HG03469 (cell line): ENCODE measurements at regions not wholly inside any gene's neighbourhood (a gene's known extent, or its start where the extent isn't known, plus 50 kb on each side); places are given as distances from the start of the nearest gene placed in this dataset.
"Not testable (repeated sequence)": the region's sequence is repeated elsewhere in the genome, so short reads cannot be mapped to it uniquely, and the experiment has no call there.

Source experiments
- ATAC-seq: cut with Tn5 transposase; IDR thresholded peaks from one replicate; pipeline ENCODE4 v1.9.1; 2021; ENCODE audit warnings: mild to moderate bottlenecking, moderate library complexity, moderate number of reproducible peaks; ENCODE audit not compliant: unreplicated experiment

DNA sequence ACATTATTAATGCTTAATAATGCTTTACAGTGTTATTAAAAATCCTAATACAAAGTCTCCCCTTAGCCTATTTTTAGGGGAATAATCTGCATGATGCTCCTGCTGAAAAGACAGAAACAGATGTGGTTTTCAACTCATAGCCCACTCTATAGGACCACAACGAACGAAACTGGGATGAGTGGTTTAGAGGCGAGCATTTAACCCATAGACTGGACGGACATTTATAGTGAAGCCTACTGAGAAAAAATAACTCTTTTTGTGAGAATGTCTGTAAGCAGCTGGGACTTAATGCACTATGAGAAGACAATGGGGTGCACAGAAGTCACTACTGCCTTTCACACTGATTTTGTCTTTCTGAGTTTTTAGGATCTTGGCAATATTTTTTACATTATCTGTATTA is 1599.6 kb upstream of the B3GALT2 start:
- no peak for ATAC-seq

DNA sequence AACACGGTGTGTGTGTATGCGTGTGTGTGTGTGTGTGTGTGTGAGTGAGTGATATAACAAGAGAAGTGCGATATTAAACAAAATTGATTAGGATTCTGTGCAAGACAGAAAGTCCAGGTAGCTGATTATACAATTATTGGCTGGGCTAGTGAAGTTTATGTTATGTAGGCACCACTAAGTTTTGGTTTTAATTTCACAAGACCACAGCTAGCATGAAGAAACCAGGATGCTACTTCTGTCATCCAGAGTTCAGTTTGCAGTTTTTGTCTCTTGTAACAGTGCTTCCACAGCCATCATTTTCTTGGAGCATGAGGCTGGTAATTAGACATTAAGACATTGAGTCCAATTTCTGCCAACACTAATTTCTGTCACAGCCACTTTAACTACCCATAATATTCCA is 1590.2 kb upstream of the B3GALT2 start:
- ATAC-seq = no peak

DNA sequence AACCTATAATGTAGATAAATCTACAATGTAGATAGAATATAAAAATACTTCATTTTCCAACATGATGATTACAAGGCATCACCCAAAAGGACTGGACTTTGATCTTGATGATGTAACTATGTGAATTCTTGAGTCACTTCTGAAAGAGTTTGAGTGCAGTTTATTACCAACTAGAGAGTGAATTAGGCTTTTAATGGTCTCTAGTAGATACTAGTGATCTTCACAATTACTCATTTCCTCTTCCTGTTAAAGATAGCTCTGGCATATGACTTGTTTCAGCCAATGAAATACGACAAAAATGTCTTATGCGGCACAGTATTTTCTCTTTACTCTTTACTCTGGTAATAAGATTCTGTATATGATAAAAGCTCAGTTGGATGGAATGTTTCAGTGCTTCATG is 1588.1 kb upstream of the B3GALT2 start:
- no peak for ATAC-seq

DNA sequence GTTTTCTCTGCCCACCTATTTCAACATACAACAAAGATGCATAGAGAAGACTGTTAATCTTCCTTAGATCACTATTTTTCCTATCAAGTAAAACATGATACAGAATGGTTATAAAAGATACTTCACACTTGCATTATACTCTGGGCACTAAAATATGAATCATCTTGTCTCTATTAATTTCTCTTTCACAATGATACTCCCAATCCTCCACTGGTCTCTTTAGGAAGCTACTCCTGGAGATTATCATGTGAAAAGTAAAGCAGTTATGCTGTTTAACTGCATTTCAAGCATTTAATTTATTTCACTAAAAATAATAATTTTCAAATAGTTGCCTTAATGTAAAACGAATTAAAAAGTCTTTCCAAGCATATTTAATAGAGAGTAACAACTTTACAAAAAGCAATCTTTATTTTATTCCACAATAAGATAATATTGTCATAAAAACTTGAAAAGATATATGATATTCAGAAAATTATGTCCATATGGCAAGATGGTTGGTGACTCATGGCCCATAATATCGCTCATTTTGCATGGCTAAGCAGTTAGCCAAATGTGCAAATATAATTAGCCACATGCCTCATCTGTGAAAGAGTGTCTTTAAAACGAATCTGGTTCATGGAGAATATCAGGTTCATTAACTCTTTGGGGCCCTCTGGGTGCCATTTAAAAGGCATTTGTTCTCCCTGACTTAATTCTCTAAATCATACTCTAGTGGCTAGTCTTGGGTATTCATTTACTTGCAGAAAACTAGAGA is 1569.0 kb upstream of the B3GALT2 start:
- ATAC-seq = no peak

DNA sequence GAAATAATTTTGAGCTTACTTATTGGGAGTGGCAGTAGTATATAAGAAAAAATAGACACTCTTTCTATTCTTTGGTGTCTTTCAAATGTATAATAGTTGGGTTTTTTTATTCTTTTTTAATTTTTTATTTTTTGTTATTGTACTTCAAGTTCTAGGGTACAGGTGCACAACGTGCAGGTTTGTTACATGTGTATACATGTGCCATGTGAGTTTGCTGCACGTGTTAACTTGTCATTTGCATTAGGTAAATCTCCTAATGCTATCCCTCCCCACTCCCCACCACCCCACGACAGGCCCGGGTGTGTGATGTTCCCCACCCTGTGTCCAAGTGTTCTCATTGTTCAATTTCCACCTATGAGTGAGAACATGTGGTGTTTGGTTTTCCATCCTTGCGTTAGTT is 1552.4 kb upstream of the B3GALT2 start:
- ATAC-seq = not testable (repeated sequence)

DNA sequence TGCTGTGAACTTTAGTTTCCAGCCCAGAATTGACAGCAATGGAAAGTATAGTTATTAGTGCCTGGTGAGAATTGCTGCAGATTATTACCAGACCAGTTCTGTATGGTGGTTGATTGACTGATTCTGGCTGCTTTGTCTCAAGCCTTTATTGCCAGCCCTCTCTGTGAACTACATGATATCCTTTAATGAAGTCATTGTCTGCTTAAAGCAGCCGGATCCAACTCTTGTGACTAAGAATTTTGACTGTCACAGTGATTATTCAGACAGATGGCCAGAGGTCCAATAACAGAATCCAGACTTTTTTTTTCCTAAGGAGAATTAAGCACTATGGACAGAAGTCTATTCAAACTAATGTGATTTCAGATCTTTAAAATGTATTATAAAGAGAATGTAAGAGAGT is 1548.6 kb upstream of the B3GALT2 start:
- ATAC-seq = no peak

DNA sequence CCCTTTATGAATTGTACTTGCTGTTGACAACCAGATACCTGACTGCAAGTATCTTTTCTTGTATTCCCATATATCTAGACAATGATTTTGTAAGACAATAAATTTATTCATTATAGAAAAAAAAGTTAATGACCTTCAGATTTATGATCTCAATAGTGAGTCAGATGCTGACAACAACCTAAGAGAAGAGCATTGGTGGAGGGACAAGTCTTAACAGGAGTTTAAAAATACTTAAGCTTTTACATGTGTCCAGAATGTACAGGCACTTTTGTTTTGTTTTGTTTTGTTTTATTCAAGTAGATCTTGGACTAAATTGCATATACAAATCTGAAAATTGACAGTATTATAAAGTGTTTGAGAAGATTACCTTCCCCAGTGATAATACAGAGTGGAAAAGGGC is 1544.6 kb upstream of the B3GALT2 start:
- no peak for ATAC-seq

DNA sequence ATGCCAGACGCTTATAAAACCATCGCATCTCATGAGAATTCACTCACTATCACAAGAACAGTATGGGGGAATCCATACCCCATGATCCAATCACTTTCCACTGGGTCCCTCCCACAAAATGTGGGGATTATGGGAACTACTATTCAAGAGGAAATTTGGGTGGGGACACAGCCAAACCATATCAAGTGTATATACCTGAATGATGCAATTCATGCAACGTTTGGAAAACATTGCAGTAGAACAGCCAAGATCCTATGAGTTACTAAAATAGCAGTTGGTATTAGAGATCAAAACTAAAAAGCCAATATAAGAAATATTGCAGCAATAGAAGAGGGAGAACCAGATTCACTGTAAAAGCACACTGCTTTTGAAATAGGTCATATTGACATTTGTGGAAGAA is 1543.9 kb upstream of the B3GALT2 start:
- ATAC-seq = no peak

DNA sequence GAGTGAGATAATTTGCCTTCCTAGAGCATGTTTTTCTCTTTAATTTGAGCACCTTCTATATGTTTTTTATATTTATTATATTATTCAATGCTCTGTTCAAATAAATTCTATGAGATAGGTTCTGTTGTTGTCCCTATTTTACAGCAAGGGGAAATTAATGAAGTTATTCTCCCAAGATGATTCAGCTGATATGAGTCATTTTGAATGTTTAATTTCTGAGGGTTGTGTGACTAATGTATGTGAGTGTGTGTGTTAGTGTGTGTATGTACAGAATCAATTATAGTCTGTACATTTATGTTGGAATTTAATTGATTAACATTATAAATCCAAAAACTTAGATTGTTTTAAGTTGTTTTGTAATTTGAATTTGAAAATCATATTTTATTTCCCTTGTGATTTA is 1536.7 kb upstream of the B3GALT2 start:
- no peak for ATAC-seq

DNA sequence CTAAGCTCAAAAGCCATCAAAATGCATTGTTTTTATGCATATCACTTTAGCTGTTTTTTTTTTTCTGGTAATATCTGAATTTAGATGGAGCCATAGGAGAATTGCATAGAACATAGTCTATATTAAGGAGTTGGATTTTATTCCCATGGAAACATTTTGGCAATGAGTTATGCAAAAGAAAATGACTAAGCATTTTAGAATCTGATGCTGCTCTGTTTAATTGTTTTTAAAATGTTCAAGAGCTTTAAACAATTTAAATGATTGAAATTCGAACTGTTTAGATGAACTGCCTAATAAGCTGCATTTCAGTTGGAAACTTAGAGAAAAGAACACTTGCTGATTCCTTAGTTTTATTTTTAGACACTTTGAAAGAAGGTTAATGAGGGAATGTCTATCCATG is 1531.5 kb upstream of the B3GALT2 start:
- ATAC-seq = no peak

DNA sequence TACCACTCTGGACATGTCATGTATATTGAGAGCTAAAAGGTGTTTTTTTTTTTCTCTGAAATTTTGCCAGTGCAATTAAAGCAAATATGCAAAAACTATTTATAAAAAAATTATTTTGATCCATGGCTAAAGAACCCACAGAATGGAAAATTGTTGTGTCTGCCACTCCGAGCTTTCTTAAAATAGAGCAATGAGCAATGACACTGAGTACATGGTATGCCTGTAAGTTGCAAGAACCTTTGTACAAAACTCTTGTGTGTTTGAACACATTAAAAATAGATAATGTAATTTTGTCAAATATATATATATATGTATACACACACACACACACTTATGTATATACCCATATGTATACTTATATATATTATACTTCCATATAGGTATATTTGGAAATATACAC is 1530.9 kb upstream of the B3GALT2 start:
- ATAC-seq = no peak

DNA sequence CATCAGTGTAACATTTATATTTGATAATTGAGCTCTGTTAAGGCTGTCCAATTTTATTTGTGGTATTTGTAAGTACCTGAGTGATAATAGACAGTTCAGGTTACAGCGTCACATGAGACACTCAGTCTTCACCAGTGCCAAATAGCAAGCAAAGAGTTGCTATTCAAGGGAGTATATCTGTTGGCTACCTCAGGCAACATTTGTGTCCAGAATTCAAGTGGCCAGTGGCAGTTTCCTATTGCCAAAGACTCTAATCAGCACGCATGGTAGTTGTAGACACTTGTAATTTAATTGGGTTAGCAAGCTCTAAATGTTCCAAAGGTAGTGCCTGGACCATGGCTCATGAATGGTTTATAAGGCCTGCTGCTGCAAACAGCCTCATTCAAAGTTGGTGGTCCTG is 1524.3 kb upstream of the B3GALT2 start:
- ATAC-seq = no peak

DNA sequence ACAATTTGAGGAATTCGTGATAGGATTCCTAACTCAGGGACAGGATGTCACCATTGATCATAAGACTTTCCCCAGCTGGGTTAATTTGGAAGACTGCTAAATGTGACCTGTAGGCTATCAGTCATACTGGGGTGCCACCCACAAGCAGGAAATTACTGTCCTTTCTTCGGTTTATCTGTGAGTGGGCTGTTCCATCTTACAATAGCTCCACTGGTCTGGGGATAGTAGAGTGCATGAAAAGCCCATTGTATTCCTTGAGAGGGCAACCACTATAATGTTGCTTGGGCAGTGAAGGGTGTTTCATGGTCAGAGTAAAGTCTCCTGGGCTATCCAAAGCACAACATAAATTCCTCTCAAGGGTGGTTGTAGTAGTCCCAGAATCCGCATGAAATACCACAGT is 1523.0 kb upstream of the B3GALT2 start:
- ATAC-seq = no peak

DNA sequence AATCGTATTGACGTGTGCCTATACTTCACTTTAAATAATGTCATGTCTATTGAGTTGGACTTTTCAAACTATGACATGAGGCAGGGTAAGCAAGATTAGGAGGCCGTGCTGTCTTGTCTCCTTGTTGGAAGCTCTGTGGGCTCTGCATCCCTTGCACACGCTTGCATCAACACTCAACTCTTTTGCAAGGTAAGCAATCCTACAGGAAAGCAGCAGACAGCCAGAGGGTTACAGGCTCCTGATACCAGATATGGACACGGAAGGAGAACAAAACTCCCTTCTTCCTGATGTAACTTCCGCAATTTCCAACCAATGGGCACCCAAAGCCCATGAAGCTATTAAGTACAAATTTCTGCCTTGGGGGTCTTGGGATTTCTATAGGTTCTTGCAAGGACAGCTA is 1520.7 kb upstream of the B3GALT2 start:
- ATAC-seq = no peak

DNA sequence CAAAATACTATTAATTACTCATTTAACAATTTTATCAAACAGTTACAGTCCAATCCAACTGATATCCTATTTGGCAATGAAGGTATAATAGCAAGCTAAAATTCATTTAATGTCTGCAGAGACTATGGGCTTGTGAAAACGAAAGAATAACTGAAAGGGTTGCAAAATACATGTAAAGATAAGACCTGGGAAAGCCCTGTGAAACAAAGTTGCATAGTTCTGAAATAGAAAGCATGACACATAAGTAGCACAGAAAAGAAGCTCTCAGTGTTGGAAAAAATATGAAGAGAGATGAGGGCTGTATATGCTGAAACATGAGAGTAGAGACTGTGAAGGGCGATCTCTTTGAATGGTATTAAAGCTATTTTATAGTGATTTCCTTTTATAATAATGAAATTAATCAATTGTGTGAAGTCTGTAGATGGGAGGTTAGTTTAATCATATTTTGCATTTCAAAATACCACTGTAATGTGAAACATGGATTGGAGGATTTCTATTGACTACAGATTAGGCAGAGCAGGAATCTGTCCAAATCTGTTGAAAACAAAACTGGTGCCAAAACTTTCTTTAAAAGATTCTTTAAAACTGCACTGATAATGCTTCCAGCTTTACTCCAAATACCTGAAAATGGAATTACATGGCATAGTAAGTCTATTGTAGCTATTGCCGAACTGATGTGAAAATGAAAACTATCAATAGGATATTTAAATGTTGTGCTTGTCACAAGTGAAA is 1518.9 kb upstream of the B3GALT2 start:
- no peak for ATAC-seq

DNA sequence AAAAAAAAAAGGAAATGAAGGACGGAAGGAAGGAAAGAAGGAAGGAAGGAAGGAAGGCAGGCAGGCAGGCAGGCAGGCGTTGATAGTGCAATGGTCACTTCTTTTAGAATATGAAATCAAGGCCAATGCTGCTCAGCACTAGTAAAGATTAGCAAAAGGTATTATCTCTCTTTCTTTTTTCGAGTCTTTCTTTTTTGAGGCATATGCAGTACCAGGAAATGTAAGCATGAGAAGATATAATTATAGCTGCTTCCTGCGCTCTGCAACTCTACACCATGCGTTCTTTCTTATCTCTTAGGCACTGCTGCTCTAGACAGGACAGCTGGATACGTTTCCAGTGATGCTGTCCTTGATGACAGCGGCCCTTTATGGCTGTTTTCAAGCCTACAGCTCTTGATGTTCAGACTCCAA is 1512.5 kb upstream of the B3GALT2 start:
- ATAC-seq = no peak

DNA sequence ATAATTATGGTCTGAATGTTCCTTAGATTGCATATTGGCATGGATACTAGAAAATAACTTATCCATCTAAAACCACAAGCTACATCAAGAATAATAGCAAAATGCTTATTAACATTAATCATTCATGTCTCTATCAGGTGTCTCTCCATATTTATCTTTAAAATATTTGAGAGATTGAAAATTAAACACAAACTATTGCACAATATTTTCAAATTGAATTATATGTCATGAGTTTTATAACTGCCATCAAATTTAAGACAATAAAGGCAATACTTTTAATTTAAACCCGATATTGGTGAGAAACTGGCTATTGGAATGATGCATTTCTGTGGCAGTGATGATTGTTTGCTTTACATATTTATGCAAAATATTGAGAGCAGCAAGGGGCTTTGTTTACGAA is 1506.8 kb upstream of the B3GALT2 start:
- ATAC-seq = no peak

DNA sequence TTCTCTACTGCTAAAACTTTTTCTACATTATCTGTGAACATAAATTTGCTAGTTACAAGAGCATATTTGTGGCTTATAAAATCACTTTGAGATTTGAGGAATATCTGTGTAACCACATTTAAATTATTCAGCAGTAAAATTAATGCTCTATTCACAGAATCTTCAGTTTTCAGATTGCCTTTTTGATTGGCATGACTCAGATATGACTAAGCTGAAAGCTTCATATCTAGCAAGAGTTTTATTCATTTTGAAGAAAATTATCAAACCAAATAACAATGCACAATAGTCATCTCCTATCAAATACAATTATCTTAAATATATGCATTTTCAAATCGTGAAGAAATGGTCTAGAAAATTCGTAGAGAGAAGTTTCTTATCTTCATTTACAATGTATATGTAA is 1498.2 kb upstream of the B3GALT2 start:
- no peak for ATAC-seq

DNA sequence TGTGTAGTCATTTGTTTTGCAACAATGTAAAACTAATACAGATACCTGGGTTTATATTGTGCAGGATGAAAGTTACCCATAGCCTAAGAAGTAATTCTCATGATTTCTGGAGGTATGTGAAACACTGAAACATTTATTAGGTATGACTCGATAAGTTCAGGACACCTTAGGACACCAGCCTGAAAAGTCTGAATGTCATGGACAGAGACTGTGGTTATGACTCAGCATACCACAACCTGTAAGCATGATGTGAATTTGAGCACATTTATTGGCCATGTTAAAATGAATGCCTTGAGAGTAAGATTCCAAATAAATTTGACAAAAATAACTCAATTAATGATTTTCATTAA is 1471.7 kb upstream of the B3GALT2 start:
- no peak for ATAC-seq

DNA sequence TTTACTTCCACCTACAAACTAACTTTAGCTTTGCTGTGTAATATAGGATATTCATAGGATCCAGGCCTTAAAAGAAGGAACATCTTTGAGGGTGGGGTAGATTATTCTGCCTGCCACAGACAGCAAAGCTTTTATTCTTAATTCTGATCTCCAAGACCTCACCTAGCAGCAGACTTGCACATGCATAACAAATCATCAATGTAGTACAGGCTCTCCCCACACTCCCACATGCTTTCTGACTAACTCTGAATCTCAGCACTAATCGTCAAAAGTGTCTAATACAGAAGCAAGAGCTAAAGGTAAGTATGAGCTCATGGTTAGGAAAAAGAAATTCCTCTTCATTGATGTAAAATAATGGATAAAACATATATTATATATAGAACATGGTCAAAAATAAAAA is 1468.5 kb upstream of the B3GALT2 start:
- ATAC-seq = no peak

DNA sequence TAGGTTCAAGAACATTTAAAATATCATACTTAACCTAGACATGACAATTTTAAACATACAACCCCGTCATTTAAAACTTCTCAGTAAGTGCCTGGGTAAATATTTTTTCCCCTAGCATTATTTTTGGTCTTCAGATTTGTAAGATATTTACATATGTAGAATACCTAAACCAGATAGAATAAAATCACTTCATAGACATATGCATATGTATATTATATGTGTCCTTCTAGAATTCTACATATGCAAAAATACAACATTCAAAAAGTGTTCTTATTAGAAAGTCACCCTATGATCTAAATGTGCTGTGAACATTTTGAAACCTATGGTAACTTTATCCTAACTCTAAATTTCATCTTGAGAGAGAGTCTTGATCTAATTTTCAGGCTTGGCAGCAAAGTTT is 1467.0 kb upstream of the B3GALT2 start:
- no peak for ATAC-seq

DNA sequence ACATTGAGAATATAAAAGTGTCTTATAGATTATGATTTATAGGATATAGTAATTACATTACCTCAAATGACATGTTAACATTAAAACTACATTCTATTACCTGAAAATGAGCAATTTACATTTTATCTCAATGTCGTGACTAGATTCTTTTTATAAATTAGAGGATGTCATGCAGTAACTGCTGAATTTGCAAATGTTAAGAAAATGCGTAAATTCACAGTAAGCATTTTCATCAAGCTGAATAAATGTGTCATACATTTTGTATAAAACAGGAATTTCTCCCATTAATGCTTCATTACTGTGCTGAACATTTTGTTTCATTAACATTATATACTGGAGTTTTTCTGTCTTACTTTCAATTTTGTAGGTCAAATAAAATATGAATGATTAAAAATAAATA is 1460.7 kb upstream of the B3GALT2 start:
- ATAC-seq = no peak

DNA sequence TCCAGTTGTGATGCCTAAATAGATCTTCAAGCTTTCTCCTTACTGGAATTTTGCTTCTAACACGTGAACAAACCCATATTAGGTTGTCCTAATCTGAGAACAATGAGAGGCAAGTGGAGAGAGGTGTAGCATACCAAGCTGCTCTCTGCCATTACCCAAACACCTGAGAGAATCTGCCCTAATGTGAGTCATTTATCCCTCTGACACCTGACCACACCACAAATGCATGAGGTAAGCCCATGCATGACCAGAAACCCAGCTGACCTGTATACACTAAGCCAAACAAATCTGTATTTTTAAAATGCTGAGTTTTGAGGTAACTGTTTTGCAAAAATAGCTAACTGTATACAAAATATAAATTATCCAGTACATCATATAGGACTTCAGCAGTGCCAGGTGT is 1458.1 kb upstream of the B3GALT2 start:
- ATAC-seq = no peak
